Nephron (organoid): ENCODE measurements at regions not wholly inside any gene's neighbourhood (a gene's known extent, or its start where the extent isn't known, plus 50 kb on each side); places are given as distances from the start of the nearest gene placed in this dataset.

Source experiments
- H3K27ac Mint-ChIP-seq, 3 experiments: 2 replicates each; pipeline ENCODE4 v1.8.0; 2020; ENCODE audit warnings: mixed read lengths in 3 of 3, mild to moderate bottlenecking in 2 of 3, moderate library complexity in 1 of 3
- H3K27me3 Mint-ChIP-seq: 2 replicates; pipeline ENCODE4 v1.8.0; 2021; ENCODE audit warnings: low read depth, mild to moderate bottlenecking, moderate library complexity, mixed read lengths
- H3K36me3 Mint-ChIP-seq: 2 replicates; pipeline ENCODE4 v1.8.0; 2020; ENCODE audit warnings: low read depth, mixed read lengths
- H3K4me1 Mint-ChIP-seq: 2 replicates; pipeline ENCODE4 v1.8.0; 2020; ENCODE audit warnings: mixed read lengths
- H3K4me3 Mint-ChIP-seq, 3 experiments: 2 replicates each; pipeline ENCODE4 v1.8.0; 2020; ENCODE audit warnings: mild to moderate bottlenecking in 3 of 3, mixed read lengths in 3 of 3, moderate library complexity in 2 of 3
- H3K9me3 Mint-ChIP-seq: 2 replicates; pipeline ENCODE4 v1.8.0; 2020; ENCODE audit warnings: mixed read lengths
- TF ChIP-seq, protein P1 (sequence below), 3 experiments: fragments of 200-600 bp; sonication (generic); IDR thresholded peaks; one replicate each; pipeline ENCODE4 v1.5.0; 2021; ENCODE audit warnings: antibody characterized with exemption in 3 of 3; ENCODE audit not compliant: unreplicated experiment in 3 of 3

DNA sequence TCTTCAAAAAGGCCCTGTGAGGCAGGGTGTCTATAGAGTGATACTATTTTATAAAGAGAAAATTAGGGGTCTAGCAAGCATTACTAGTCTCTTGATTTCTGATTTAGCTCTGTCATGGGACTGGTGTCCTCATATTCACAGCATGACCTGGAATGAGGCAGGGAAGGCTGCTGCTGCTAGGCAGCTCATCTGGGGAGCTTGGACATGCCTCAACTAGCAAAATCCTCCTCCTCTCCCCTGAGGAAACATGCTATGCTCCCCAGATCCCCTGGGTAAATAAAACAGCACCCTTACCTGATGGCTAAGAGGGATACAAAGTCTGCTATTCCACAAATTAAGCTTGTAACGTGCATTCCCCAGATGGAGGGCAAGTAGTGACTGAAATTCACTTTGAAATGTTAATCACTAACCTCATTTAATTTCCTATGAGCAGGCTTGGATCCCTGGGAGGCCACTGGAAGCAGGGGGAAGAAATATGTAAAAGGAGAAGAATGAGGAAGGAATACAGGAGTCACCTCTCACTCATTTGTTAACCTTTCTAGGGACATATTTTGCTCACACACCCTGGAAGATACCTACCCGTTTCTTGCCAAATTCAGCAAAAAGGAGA is 709.4 kb downstream of the SQOR start:
- no peak overlapping the region for H3K4me3 Mint-ChIP-seq
- no peaks in the 10 kb centered on the region for H3K36me3 Mint-ChIP-seq
- H3K27ac Mint-ChIP-seq = peak overlapping the region; percentile 86 to 93 (median 89)
- no peaks in the 10 kb centered on the region for H3K27me3 Mint-ChIP-seq
- H3K4me1 Mint-ChIP-seq = peaks cover 13% of the 10 kb centered on the region
- H3K9me3 Mint-ChIP-seq = no peaks in the 10 kb centered on the region
- TF ChIP-seq, protein P1, sequence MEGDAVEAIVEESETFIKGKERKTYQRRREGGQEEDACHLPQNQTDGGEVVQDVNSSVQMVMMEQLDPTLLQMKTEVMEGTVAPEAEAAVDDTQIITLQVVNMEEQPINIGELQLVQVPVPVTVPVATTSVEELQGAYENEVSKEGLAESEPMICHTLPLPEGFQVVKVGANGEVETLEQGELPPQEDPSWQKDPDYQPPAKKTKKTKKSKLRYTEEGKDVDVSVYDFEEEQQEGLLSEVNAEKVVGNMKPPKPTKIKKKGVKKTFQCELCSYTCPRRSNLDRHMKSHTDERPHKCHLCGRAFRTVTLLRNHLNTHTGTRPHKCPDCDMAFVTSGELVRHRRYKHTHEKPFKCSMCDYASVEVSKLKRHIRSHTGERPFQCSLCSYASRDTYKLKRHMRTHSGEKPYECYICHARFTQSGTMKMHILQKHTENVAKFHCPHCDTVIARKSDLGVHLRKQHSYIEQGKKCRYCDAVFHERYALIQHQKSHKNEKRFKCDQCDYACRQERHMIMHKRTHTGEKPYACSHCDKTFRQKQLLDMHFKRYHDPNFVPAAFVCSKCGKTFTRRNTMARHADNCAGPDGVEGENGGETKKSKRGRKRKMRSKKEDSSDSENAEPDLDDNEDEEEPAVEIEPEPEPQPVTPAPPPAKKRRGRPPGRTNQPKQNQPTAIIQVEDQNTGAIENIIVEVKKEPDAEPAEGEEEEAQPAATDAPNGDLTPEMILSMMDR (IDR thresholded peaks at IDR 0.05; ENCODE audit: unreplicated experiment in 3 of 3) = no peak

GRCh38 chr15:46344915-46345314 is 710.1 kb downstream of the SQOR start:
- no peaks in the 10 kb centered on the region for H3K27me3 Mint-ChIP-seq
- H3K4me1 Mint-ChIP-seq = peaks cover 13% of the 10 kb centered on the region
- H3K9me3 Mint-ChIP-seq = no peaks in the 10 kb centered on the region
- no peaks in the 10 kb centered on the region for H3K36me3 Mint-ChIP-seq
- no peak overlapping the region for H3K4me3 Mint-ChIP-seq
- TF ChIP-seq, protein P1 (IDR thresholded peaks at IDR 0.05; ENCODE audit: unreplicated experiment in 3 of 3) = no peak
- H3K27ac Mint-ChIP-seq = peak overlapping the region; percentile 86 to 93 (median 89)

DNA sequence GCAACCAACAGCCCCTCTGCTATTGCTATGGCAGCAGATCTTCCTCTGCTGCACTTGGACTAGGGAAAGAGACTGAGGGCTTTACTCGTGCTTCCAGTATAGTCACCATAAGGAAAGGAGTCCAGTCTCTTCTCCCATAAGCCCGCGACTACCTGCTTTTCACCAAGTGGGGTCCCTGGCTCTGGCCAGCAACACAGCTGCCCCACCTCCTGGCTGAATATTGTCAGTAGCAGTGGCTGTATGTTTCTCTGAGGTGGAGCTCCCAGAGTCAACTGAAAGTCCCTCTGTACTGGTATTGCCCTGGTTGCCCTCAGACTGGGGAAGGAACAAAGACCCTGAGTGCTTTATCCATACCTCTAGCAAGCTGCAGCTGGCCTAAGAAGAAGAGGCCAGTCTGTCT is 719.6 kb downstream of the SQOR start:
- TF ChIP-seq, protein P1 (IDR thresholded peaks at IDR 0.05; ENCODE audit: unreplicated experiment in 3 of 3) = no peak
- no peaks in the 10 kb centered on the region for H3K4me1 Mint-ChIP-seq
- H3K27me3 Mint-ChIP-seq = no peaks in the 10 kb centered on the region
- H3K9me3 Mint-ChIP-seq = peaks cover 23% of the 10 kb centered on the region
- H3K4me3 Mint-ChIP-seq = no peak overlapping the region
- no peak overlapping the region for H3K27ac Mint-ChIP-seq
- H3K36me3 Mint-ChIP-seq = peaks cover 8% of the 10 kb centered on the region

DNA sequence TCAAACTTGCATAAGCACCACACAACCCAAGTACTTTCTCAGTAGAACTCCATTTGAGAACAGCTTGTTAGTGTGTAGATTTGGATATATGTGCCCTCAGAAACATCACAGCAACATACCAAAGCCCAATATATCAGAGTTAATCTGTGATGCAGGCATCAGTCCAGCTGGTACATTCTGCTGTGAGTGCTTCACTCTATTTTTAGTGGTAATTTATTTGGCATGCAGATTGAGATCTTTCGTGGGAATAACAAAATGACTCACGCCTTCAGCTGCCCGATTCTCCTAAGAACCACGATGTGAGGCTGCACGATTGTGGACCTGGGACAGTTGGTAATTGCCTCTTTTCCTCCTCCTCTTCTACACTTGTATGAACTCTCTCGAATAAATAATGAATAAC is 730.7 kb downstream of the SQOR start:
- Mint-ChIP-seq H3K27ac (no peak overlapping the region), H3K36me3 (no peaks in the 10 kb centered on the region), H3K4me3 (no peak overlapping the region), H3K27me3 (no peaks in the 10 kb centered on the region), H3K9me3 (peaks cover 14% of the 10 kb centered on the region), H3K4me1 (no peaks in the 10 kb centered on the region)
- TF ChIP-seq, protein P1 (IDR thresholded peaks at IDR 0.05; ENCODE audit: unreplicated experiment in 3 of 3) = no peak

DNA sequence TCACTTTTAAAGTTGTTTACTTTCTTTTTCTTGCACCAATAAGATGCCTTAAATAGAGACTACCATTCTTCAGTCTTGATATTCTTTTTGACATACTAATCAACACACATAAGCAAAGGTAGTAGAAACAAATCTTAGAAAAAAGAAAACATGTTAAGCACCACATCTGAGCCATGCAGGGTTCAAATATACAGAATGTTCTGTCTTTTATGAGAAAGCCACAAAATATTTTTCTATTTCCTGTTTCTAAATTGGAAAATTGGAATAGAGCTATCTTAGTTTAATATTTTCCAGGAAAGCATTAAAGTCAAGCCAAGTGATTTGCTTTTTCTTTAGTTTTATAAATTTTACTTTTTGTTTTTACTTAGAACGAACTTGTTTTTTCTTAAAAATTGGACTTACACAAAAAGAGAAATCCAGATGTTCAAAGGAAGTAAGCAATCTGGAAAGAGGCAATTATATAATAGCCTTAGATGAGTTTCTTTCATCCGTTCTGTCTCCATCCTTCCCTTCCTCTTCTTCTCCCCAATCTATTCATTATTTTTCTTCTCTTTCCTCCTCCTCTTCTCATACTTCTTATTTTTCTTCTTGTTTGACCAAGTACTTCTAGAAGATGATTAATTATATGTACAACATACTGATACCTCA is 731.7 kb downstream of the SQOR start:
- H3K27ac Mint-ChIP-seq = no peak overlapping the region
- no peaks in the 10 kb centered on the region for H3K36me3 Mint-ChIP-seq
- no peak overlapping the region for H3K4me3 Mint-ChIP-seq
- no peaks in the 10 kb centered on the region for H3K4me1 Mint-ChIP-seq
- H3K9me3 Mint-ChIP-seq = peaks cover 17% of the 10 kb centered on the region
- H3K27me3 Mint-ChIP-seq = no peaks in the 10 kb centered on the region
- TF ChIP-seq, protein P1 (IDR thresholded peaks at IDR 0.05; ENCODE audit: unreplicated experiment in 3 of 3) = no peak

DNA sequence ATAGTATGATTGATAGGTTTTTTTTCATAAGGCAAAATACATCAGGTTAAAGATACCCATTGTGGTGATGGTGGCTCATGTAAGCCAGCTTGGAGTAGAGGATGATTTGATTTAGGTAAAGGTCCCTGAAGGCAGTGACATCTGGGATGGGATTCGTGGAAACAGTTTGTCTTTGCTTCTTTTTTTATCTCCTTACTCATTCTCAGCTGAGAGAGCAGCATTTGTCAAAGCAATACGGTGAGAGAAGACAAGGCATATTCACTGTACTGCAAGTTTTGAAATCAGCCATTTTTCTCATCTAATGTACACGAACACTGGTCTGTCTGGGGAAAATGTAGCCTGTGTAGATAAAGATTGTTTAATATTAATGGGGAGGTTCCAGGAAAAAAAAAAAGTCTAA is 749.1 kb downstream of the SQOR start:
- no peaks in the 10 kb centered on the region for H3K36me3 Mint-ChIP-seq
- H3K27me3 Mint-ChIP-seq = no peaks in the 10 kb centered on the region
- TF ChIP-seq, protein P1 (IDR thresholded peaks at IDR 0.05; ENCODE audit: unreplicated experiment in 3 of 3) = no peak
- H3K9me3 Mint-ChIP-seq = no peaks in the 10 kb centered on the region
- H3K4me3 Mint-ChIP-seq = no peak overlapping the region
- H3K27ac Mint-ChIP-seq = no peak overlapping the region
- no peaks in the 10 kb centered on the region for H3K4me1 Mint-ChIP-seq
